ENCODE measurements at regions not wholly inside any gene's neighbourhood (a gene's known extent, or its start where the extent isn't known, plus 50 kb on each side); places are given as distances from the start of the nearest gene placed in this dataset.

GRCh38 chr1:244328476-244328875 is 123.2 kb downstream of the ADSS2 start:
- TF ChIP-seq CTCF (IDR thresholded peaks at IDR 0.05) = no peak
- TF ChIP-seq EP300 (IDR thresholded peaks at IDR 0.05) = no peak
- no peak for TF ChIP-seq POLR2A (IDR thresholded peaks at IDR 0.05)
- TF ChIP-seq POLR2AphosphoS5 (IDR thresholded peaks at IDR 0.05) = no peak
